PFSK-1 (cell line): ENCODE measurements at regions not wholly inside any gene's neighbourhood (a gene's known extent, or its start where the extent isn't known, plus 50 kb on each side); places are given as distances from the start of the nearest gene placed in this dataset.

Experiments
- POLR2AphosphoS5 ChIP-seq: IDR thresholded peaks from 2 replicates; pipeline ENCODE4 v1.6.1; 2012; ENCODE audit warnings: low read depth, mild to moderate bottlenecking, control low read depth, low read length, moderate library complexity
- REST ChIP-seq, 2 experiments: IDR thresholded peaks; 2 replicates each; pipeline versions ENCODE4 v1.6.1 to v1.8.0; 2011 to 2012; ENCODE audit warnings: low read depth in 2 of 2, low read length in 2 of 2, control low read depth in 1 of 2, inconsistent platforms in 1 of 2, mild to moderate bottlenecking in 1 of 2, moderate library complexity in 1 of 2; ENCODE audit not compliant: insufficient read depth in 1 of 2
- SIN3A ChIP-seq: IDR thresholded peaks from 2 replicates; pipeline ENCODE4 v1.6.1; 2012; ENCODE audit warnings: mild to moderate bottlenecking, low read length, moderate library complexity, borderline replicate concordance; ENCODE audit not compliant: insufficient read depth

GRCh38 chr5:24819841-24820240 lies 175.1 kb upstream of the CDH10 start:
- TF ChIP-seq SIN3A (no peak), POLR2AphosphoS5 (no peak), REST (IDR thresholded peaks at IDR 0.05; ENCODE audit: insufficient read depth in 1 of 2, low read depth in 2 of 2, low read length in 2 of 2) (no peak)
